ENCODE measurements at regions not wholly inside any gene's neighbourhood (a gene's known extent, or its start where the extent isn't known, plus 50 kb on each side); places are given as distances from the start of the nearest gene placed in this dataset.

- no peak overlapping the region for H4K8ac ChIP-seq (ENCODE audit: low read depth, low read length)
- no peak overlapping the region for H2AK5ac ChIP-seq (ENCODE audit: low read length)
- H3K14ac ChIP-seq (ENCODE audit: low read length), result no peak overlapping the region
- no peaks in the 10 kb centered on the region for H3K36me3 ChIP-seq (ENCODE audit: control insufficient read depth in 1 of 2, insufficient read depth in 2 of 2, low read length in 2 of 2)
- no peak overlapping the region for H2BK12ac ChIP-seq (ENCODE audit: low read length)
- H3K23ac ChIP-seq (ENCODE audit: low read length), result no peak overlapping the region
- peaks cover 3 to 5% of the 10 kb centered on the region in 2 experiments for H3K4me1 ChIP-seq (ENCODE audit: control insufficient read depth in 1 of 2, insufficient read depth in 2 of 2, low read length in 2 of 2)
- no peak for DNase-seq
- H3K4me3 ChIP-seq (ENCODE audit: low read depth, low read length), result no peak overlapping the region
- H2BK120ac ChIP-seq (ENCODE audit: insufficient read depth, low read length, poor library complexity), result no peak overlapping the region
- no peak overlapping the region for H3K18ac ChIP-seq (ENCODE audit: low read length)
- H3K9me3 ChIP-seq (ENCODE audit: insufficient read depth, low read depth, low read length), result no peaks in the 10 kb centered on the region
- H2AFZ ChIP-seq (ENCODE audit: insufficient read depth, low read length, poor library complexity), result no peak overlapping the region
- no peaks in the 10 kb centered on the region for H3K27me3 ChIP-seq (ENCODE audit: insufficient read depth, low read length)
- H4K91ac ChIP-seq (ENCODE audit: low read depth, low read length), result no peak overlapping the region
- H2BK5ac ChIP-seq (ENCODE audit: low read depth, low read length, poor library complexity), result no peak overlapping the region
- H3K4ac ChIP-seq (ENCODE audit: low read depth, low read length), result no peak overlapping the region
- no peaks in the 10 kb centered on the region for H3K79me2 ChIP-seq (ENCODE audit: control insufficient read depth, insufficient read depth, low read length, poor library complexity)
- H3K4me2 ChIP-seq (ENCODE audit: low read length), result no peak overlapping the region
- no peak overlapping the region for H4K12ac ChIP-seq (ENCODE audit: low read depth, low read length)
- H3K79me1 ChIP-seq (ENCODE audit: low read length), result no peaks in the 10 kb centered on the region
- H3K27ac ChIP-seq (ENCODE audit: low read depth, low read length), result no peak overlapping the region
- no peak overlapping the region for H3K9ac ChIP-seq (ENCODE audit: low read length)
Observed at GRCh38 chr5:52703321-52703720, 84.4 kb upstream of the ITGA1 start.

GRCh38 chr5:52705720-52706119, 82.0 kb upstream of the ITGA1 start:
- no peak overlapping the region for H2BK120ac ChIP-seq (ENCODE audit: insufficient read depth, low read length, poor library complexity)
- H3K4me3 ChIP-seq (ENCODE audit: low read depth, low read length), result no peak overlapping the region
- no peak overlapping the region for H3K4me2 ChIP-seq (ENCODE audit: low read length)
- H4K12ac ChIP-seq (ENCODE audit: low read depth, low read length), result no peak overlapping the region
- no peaks in the 10 kb centered on the region for H3K27me3 ChIP-seq (ENCODE audit: insufficient read depth, low read length)
- H3K9ac ChIP-seq (ENCODE audit: low read length), result no peak overlapping the region
- H2AFZ ChIP-seq (ENCODE audit: insufficient read depth, low read length, poor library complexity), result no peak overlapping the region
- no peaks in the 10 kb centered on the region for H3K9me3 ChIP-seq (ENCODE audit: insufficient read depth, low read depth, low read length)
- no peaks in the 10 kb centered on the region for H3K79me1 ChIP-seq (ENCODE audit: low read length)
- H3K18ac ChIP-seq (ENCODE audit: low read length), result no peak overlapping the region
- H3K36me3 ChIP-seq (ENCODE audit: control insufficient read depth in 1 of 2, insufficient read depth in 2 of 2, low read length in 2 of 2), result no peaks in the 10 kb centered on the region
- no peak overlapping the region for H2AK5ac ChIP-seq (ENCODE audit: low read length)
- no peak overlapping the region for H3K27ac ChIP-seq (ENCODE audit: low read depth, low read length)
- H4K91ac ChIP-seq (ENCODE audit: low read depth, low read length), result no peak overlapping the region
- no peak overlapping the region for H3K14ac ChIP-seq (ENCODE audit: low read length)
- H2BK5ac ChIP-seq (ENCODE audit: low read depth, low read length, poor library complexity), result no peak overlapping the region
- H3K4ac ChIP-seq (ENCODE audit: low read depth, low read length), result no peak overlapping the region
- H3K23ac ChIP-seq (ENCODE audit: low read length), result no peak overlapping the region
- H3K4me1 ChIP-seq (ENCODE audit: control insufficient read depth in 1 of 2, insufficient read depth in 2 of 2, low read length in 2 of 2), result peaks cover 3 to 5% of the 10 kb centered on the region in 2 experiments
- no peak for DNase-seq
- no peak overlapping the region for H2BK12ac ChIP-seq (ENCODE audit: low read length)
- no peak overlapping the region for H4K8ac ChIP-seq (ENCODE audit: low read depth, low read length)
- no peaks in the 10 kb centered on the region for H3K79me2 ChIP-seq (ENCODE audit: control insufficient read depth, insufficient read depth, low read length, poor library complexity)

- H2AFZ ChIP-seq (ENCODE audit: insufficient read depth, low read length, poor library complexity), result no peak overlapping the region
- H2BK12ac ChIP-seq (ENCODE audit: low read length), result no peak overlapping the region
- no peak overlapping the region for H2BK120ac ChIP-seq (ENCODE audit: insufficient read depth, low read length, poor library complexity)
- no peak overlapping the region for H4K12ac ChIP-seq (ENCODE audit: low read depth, low read length)
- H3K18ac ChIP-seq (ENCODE audit: low read length), result no peak overlapping the region
- H4K91ac ChIP-seq (ENCODE audit: low read depth, low read length), result no peak overlapping the region
- no peaks in the 10 kb centered on the region for H3K27me3 ChIP-seq (ENCODE audit: insufficient read depth, low read length)
- no peaks in the 10 kb centered on the region for H3K9me3 ChIP-seq (ENCODE audit: insufficient read depth, low read depth, low read length)
- H4K8ac ChIP-seq (ENCODE audit: low read depth, low read length), result no peak overlapping the region
- no peak overlapping the region for H2AK5ac ChIP-seq (ENCODE audit: low read length)
- H3K4me3 ChIP-seq (ENCODE audit: low read depth, low read length), result no peak overlapping the region
- H3K14ac ChIP-seq (ENCODE audit: low read length), result no peak overlapping the region
- WGBS (ENCODE audit: extremely low coverage, insufficient coverage, insufficient read length), result no CpG with 5 or more reads among the region's 5 CpGs
- peaks cover 3 to 5% of the 10 kb centered on the region in 2 experiments for H3K4me1 ChIP-seq (ENCODE audit: control insufficient read depth in 1 of 2, insufficient read depth in 2 of 2, low read length in 2 of 2)
- H3K27ac ChIP-seq (ENCODE audit: low read depth, low read length), result no peak overlapping the region
- H3K4me2 ChIP-seq (ENCODE audit: low read length), result no peak overlapping the region
- DNase-seq, result no peak
- no peaks in the 10 kb centered on the region for H3K79me1 ChIP-seq (ENCODE audit: low read length)
- no peaks in the 10 kb centered on the region for H3K36me3 ChIP-seq (ENCODE audit: control insufficient read depth in 1 of 2, insufficient read depth in 2 of 2, low read length in 2 of 2)
- H3K4ac ChIP-seq (ENCODE audit: low read depth, low read length), result no peak overlapping the region
- H3K9ac ChIP-seq (ENCODE audit: low read length), result peak overlapping the region; percentile 34
- peak overlapping the region; percentile 2 for H3K23ac ChIP-seq (ENCODE audit: low read length)
- no peak overlapping the region for H2BK5ac ChIP-seq (ENCODE audit: low read depth, low read length, poor library complexity)
- no peaks in the 10 kb centered on the region for H3K79me2 ChIP-seq (ENCODE audit: control insufficient read depth, insufficient read depth, low read length, poor library complexity)
Observed at GRCh38 chr5:52706775-52707174, 80.9 kb upstream of the ITGA1 start.

- Histone ChIP-seq H4K12ac (ENCODE audit: low read depth, low read length) (no peak overlapping the region), H3K9me3 (ENCODE audit: insufficient read depth, low read depth, low read length) (no peaks in the 10 kb centered on the region), H3K27ac (ENCODE audit: low read depth, low read length) (no peak overlapping the region), H3K9ac (ENCODE audit: low read length) (no peak overlapping the region), H3K4me3 (ENCODE audit: low read depth, low read length) (no peak overlapping the region), H4K8ac (ENCODE audit: low read depth, low read length) (no peak overlapping the region), H3K27me3 (ENCODE audit: insufficient read depth, low read length) (no peaks in the 10 kb centered on the region), H3K4me2 (ENCODE audit: low read length) (no peak overlapping the region), H3K79me1 (ENCODE audit: low read length) (no peaks in the 10 kb centered on the region), H2BK5ac (ENCODE audit: low read depth, low read length, poor library complexity) (no peak overlapping the region), H2AFZ (ENCODE audit: insufficient read depth, low read length, poor library complexity) (no peak overlapping the region), H4K91ac (ENCODE audit: low read depth, low read length) (no peak overlapping the region), H2BK120ac (ENCODE audit: insufficient read depth, low read length, poor library complexity) (no peak overlapping the region), H3K14ac (ENCODE audit: low read length) (no peak overlapping the region), H3K4me1 (ENCODE audit: control insufficient read depth in 1 of 2, insufficient read depth in 2 of 2, low read length in 2 of 2) (peaks cover 3 to 5% of the 10 kb centered on the region in 2 experiments), H2BK12ac (ENCODE audit: low read length) (no peak overlapping the region), H3K18ac (ENCODE audit: low read length) (no peak overlapping the region), H3K36me3 (ENCODE audit: control insufficient read depth in 1 of 2, insufficient read depth in 2 of 2, low read length in 2 of 2) (no peaks in the 10 kb centered on the region), H3K4ac (ENCODE audit: low read depth, low read length) (no peak overlapping the region), H3K23ac (ENCODE audit: low read length) (no peak overlapping the region), H3K79me2 (ENCODE audit: control insufficient read depth, insufficient read depth, low read length, poor library complexity) (no peaks in the 10 kb centered on the region), H2AK5ac (ENCODE audit: low read length) (no peak overlapping the region)
- WGBS (ENCODE audit: extremely low coverage, insufficient coverage, insufficient read length), result no CpG with 5 or more reads among the region's 2 CpGs
- DNase-seq, result no peak
Observed at GRCh38 chr5:52707616-52708015, 80.1 kb upstream of the ITGA1 start.

GRCh38 chr5:52708463-52708862, 79.3 kb upstream of the ITGA1 start:
- no peak overlapping the region for H2AK5ac ChIP-seq (ENCODE audit: low read length)
- H2BK120ac ChIP-seq (ENCODE audit: insufficient read depth, low read length, poor library complexity), result no peak overlapping the region
- H3K9me3 ChIP-seq (ENCODE audit: insufficient read depth, low read depth, low read length), result no peaks in the 10 kb centered on the region
- H2AFZ ChIP-seq (ENCODE audit: insufficient read depth, low read length, poor library complexity), result no peak overlapping the region
- WGBS (ENCODE audit: extremely low coverage, insufficient coverage, insufficient read length), result no CpG with 5 or more reads among the region's 1 CpG
- no peak overlapping the region for H3K4me3 ChIP-seq (ENCODE audit: low read depth, low read length)
- H3K4me2 ChIP-seq (ENCODE audit: low read length), result no peak overlapping the region
- no peak overlapping the region for H4K91ac ChIP-seq (ENCODE audit: low read depth, low read length)
- H2BK12ac ChIP-seq (ENCODE audit: low read length), result no peak overlapping the region
- H3K4me1 ChIP-seq (ENCODE audit: control insufficient read depth in 1 of 2, insufficient read depth in 2 of 2, low read length in 2 of 2), result peaks cover 3 to 5% of the 10 kb centered on the region in 2 experiments
- no peak overlapping the region for H4K8ac ChIP-seq (ENCODE audit: low read depth, low read length)
- H3K79me2 ChIP-seq (ENCODE audit: control insufficient read depth, insufficient read depth, low read length, poor library complexity), result no peaks in the 10 kb centered on the region
- no peak overlapping the region for H4K12ac ChIP-seq (ENCODE audit: low read depth, low read length)
- H3K79me1 ChIP-seq (ENCODE audit: low read length), result no peaks in the 10 kb centered on the region
- no peak overlapping the region for H2BK5ac ChIP-seq (ENCODE audit: low read depth, low read length, poor library complexity)
- H3K27ac ChIP-seq (ENCODE audit: low read depth, low read length), result no peak overlapping the region
- H3K14ac ChIP-seq (ENCODE audit: low read length), result no peak overlapping the region
- H3K27me3 ChIP-seq (ENCODE audit: insufficient read depth, low read length), result no peaks in the 10 kb centered on the region
- DNase-seq, result no peak
- H3K36me3 ChIP-seq (ENCODE audit: control insufficient read depth in 1 of 2, insufficient read depth in 2 of 2, low read length in 2 of 2), result no peaks in the 10 kb centered on the region
- H3K18ac ChIP-seq (ENCODE audit: low read length), result no peak overlapping the region
- no peak overlapping the region for H3K9ac ChIP-seq (ENCODE audit: low read length)
- no peak overlapping the region for H3K23ac ChIP-seq (ENCODE audit: low read length)
- no peak overlapping the region for H3K4ac ChIP-seq (ENCODE audit: low read depth, low read length)
